GM23338 (cell line): ENCODE measurements at regions not wholly inside any gene's neighbourhood (a gene's known extent, or its start where the extent isn't known, plus 50 kb on each side); places are given as distances from the start of the nearest gene placed in this dataset.

Experiments used
- ATAC-seq: fragments of 200-7000 bp; cut with Tn5 transposase; 3 replicates; pipeline ENCODE4 v1.9.1; 2020
- DNase-seq: peaks from one replicate; pipeline ENCODE4 v3.0.0-alpha.2; 2015; ENCODE audit warnings: low spot score
- H2AFZ ChIP-seq: fragments of 200-600 bp; sonication (generic); 2 replicates; pipeline ENCODE4 v1.8.0; 2016; ENCODE audit warnings: antibody characterized with exemption, mild to moderate bottlenecking, moderate library complexity
- H3F3A ChIP-seq: fragments of 200-600 bp; sonication (generic); replicated peaks from 2 replicates; pipeline ENCODE4 v1.8.0; 2017; ENCODE audit warnings: antibody characterized with exemption, mixed run types, low read depth
- H3K27ac ChIP-seq: fragments of 200-600 bp; sonication (generic); 2 replicates; pipeline ENCODE4 v1.6.1; 2016; ENCODE audit warnings: low read depth
- H3K27me3 ChIP-seq: fragments of 200-600 bp; sonication (generic); 2 replicates; pipeline ENCODE4 v1.8.0; 2016; ENCODE audit warnings: mild to moderate bottlenecking, mixed run types, moderate library complexity; ENCODE audit not compliant: insufficient read depth
- H3K36me3 ChIP-seq: fragments of 200-600 bp; sonication (generic); 2 replicates; pipeline ENCODE4 v1.8.0; 2016; ENCODE audit warnings: mild to moderate bottlenecking; ENCODE audit not compliant: insufficient read depth
- H3K4me1 ChIP-seq: fragments of 200-600 bp; sonication (generic); 2 replicates; pipeline ENCODE4 v1.8.0; 2016; ENCODE audit warnings: mild to moderate bottlenecking, moderate library complexity; ENCODE audit not compliant: insufficient read depth
- H3K4me2 ChIP-seq: fragments of 200-600 bp; sonication (generic); 2 replicates; pipeline ENCODE4 v1.7.1; 2017; ENCODE audit warnings: mixed run types
- H3K4me3 ChIP-seq: fragments of 200-600 bp; sonication (generic); 2 replicates; pipeline ENCODE4 v1.6.1; 2016; ENCODE audit warnings: mixed run types
- H3K79me2 ChIP-seq: fragments of 200-600 bp; sonication (generic); replicated peaks from 2 replicates; pipeline ENCODE4 v1.8.0; 2017; ENCODE audit warnings: mild to moderate bottlenecking; ENCODE audit not compliant: insufficient read depth
- H3K9me2 ChIP-seq: fragments of 200-600 bp; sonication (generic); 2 replicates; pipeline ENCODE4 v1.8.0; 2017; ENCODE audit not compliant: insufficient read depth
- H4K20me1 ChIP-seq: fragments of 200-600 bp; sonication (generic); replicated peaks from 2 replicates; pipeline ENCODE4 v1.8.0; 2017; ENCODE audit warnings: mild to moderate bottlenecking; ENCODE audit not compliant: insufficient read depth
- H3K27ac Mint-ChIP-seq: 2 replicates; pipeline ENCODE4 v1.8.0; 2020; ENCODE audit warnings: inconsistent platforms, mild to moderate bottlenecking, moderate library complexity, mixed read lengths
- H3K27me3 Mint-ChIP-seq: 3 replicates; pipeline ENCODE4 v1.8.0; 2022; ENCODE audit warnings: low read depth, mild to moderate bottlenecking, moderate library complexity, mixed read lengths, inconsistent platforms; ENCODE audit not compliant: insufficient read depth, poor library complexity
- H3K36me3 Mint-ChIP-seq: 3 replicates; pipeline ENCODE4 v1.8.0; 2021; ENCODE audit warnings: low read depth, mild to moderate bottlenecking, inconsistent platforms, moderate library complexity, mixed read lengths
- H3K4me1 Mint-ChIP-seq: 3 replicates; pipeline ENCODE4 v1.8.0; 2020; ENCODE audit warnings: mild to moderate bottlenecking, inconsistent platforms, mixed read lengths
- H3K4me3 Mint-ChIP-seq: 3 replicates; pipeline ENCODE4 v1.8.0; 2021; ENCODE audit warnings: moderate library complexity, mild to moderate bottlenecking, inconsistent platforms, mixed read lengths
- H3K9me3 Mint-ChIP-seq: 3 replicates; pipeline ENCODE4 v1.8.0; 2020; ENCODE audit warnings: moderate library complexity, mild to moderate bottlenecking, inconsistent platforms, mixed read lengths
- CREB1 ChIP-seq: fragments of 250-450 bp; sonication (Bioruptor Pico); IDR thresholded peaks from 2 replicates; pipeline ENCODE4 v1.5.0; 2020; ENCODE audit warnings: low read depth, mild to moderate bottlenecking, moderate library complexity
- CTCF ChIP-seq, 2 experiments: fragments of 200-600 bp in 1 of 2; sonication (generic) in 1 of 2; conservative IDR thresholded peaks; 2 replicates each; pipeline versions ENCODE4 v1.5.1 to v1.6.1; 2016 to 2017; ENCODE audit warnings: antibody characterized with exemption in 2 of 2, low read depth in 2 of 2, mild to moderate bottlenecking in 2 of 2, moderate library complexity in 1 of 2
- ETS1 ChIP-seq: IDR thresholded peaks from 2 replicates; pipeline ENCODE4 v1.6.1; 2016; ENCODE audit warnings: antibody characterized with exemption
- EZH2 ChIP-seq: fragments of 200-600 bp; sonication (generic); IDR thresholded peaks from one replicate; pipeline ENCODE4 v1.8.0; 2017; ENCODE audit warnings: antibody characterized with exemption, mild to moderate bottlenecking, low read depth; ENCODE audit not compliant: unreplicated experiment
- EZH2phosphoT487 ChIP-seq: fragments of 200-600 bp; sonication (generic); IDR thresholded peaks from one replicate; pipeline ENCODE4 v1.8.1; 2018; ENCODE audit warnings: antibody characterized with exemption; ENCODE audit not compliant: unreplicated experiment
- JUNB ChIP-seq: IDR thresholded peaks from one replicate; pipeline ENCODE4 v1.6.1; 2016; ENCODE audit warnings: antibody characterized with exemption; ENCODE audit not compliant: unreplicated experiment
- NANOG ChIP-seq: IDR thresholded peaks from 2 replicates; pipeline ENCODE4 v1.6.1; 2016; ENCODE audit warnings: antibody characterized with exemption, borderline replicate concordance
- POLR2AphosphoS5 ChIP-seq: IDR thresholded peaks from 2 replicates; pipeline ENCODE4 v1.6.1; 2016; ENCODE audit warnings: antibody characterized with exemption, low read depth
- REST ChIP-seq: IDR thresholded peaks from one replicate; pipeline ENCODE4 v1.6.1; 2018; ENCODE audit warnings: antibody characterized with exemption; ENCODE audit not compliant: unreplicated experiment
- STAT1 ChIP-seq: IDR thresholded peaks from one replicate; pipeline ENCODE4 v1.6.1; 2016; ENCODE audit warnings: antibody characterized with exemption; ENCODE audit not compliant: unreplicated experiment
- ZNF114 ChIP-seq: fragments of 250-450 bp; sonication (Bioruptor Pico); IDR thresholded peaks from 2 replicates; pipeline ENCODE4 v1.5.0; 2020; ENCODE audit warnings: mild to moderate bottlenecking, moderate library complexity
- ZNF331 ChIP-seq: fragments of 250-450 bp; sonication (Bioruptor Pico); IDR thresholded peaks from 2 replicates; pipeline ENCODE4 v1.5.0; 2020; ENCODE audit warnings: low read depth, mild to moderate bottlenecking, moderate library complexity
- ZNF462 ChIP-seq: fragments of 250-450 bp; sonication (Bioruptor Pico); IDR thresholded peaks from 2 replicates; pipeline ENCODE4 v1.5.0; 2020; ENCODE audit warnings: mild to moderate bottlenecking, moderate library complexity

GRCh38 chr1:14524826-14525636 is 73.5 kb upstream of the KAZN start:
- no peaks in the 10 kb centered on the region for H3K27me3 ChIP-seq
- peaks cover 4% of the 10 kb centered on the region for H3K27me3 Mint-ChIP-seq
- H3F3A ChIP-seq = no peaks in the 10 kb centered on the region

More at GRCh38 chr1:14524826-14525636, 73.5 kb upstream of the KAZN start:
- ATAC-seq = no peak
- Histone ChIP-seq H4K20me1 (no peaks in the 10 kb centered on the region), H3K4me1 (no peaks in the 10 kb centered on the region), H3K9me2 (0 out of 2 replicates have a peak, but pooled peaks cover 4% of the 10 kb centered on the region), H3K79me2 (no peaks in the 10 kb centered on the region), H3K4me2 (no peak overlapping the region), H3K36me3 (no peaks in the 10 kb centered on the region), H3K4me3 (no peak overlapping the region), H2AFZ (no peak overlapping the region), H3K27ac (no peak overlapping the region)
- Mint-ChIP-seq H3K4me3 (no peak overlapping the region), H3K9me3 (no peaks in the 10 kb centered on the region; the same call in 2 of the 3 replicates), H3K4me1 (no peaks in the 10 kb centered on the region; the same call in 2 of the 3 replicates), H3K27ac (no peak overlapping the region), H3K36me3 (no peaks in the 10 kb centered on the region)
- no peak for TF ChIP-seq EZH2phosphoT487
- no peak for TF ChIP-seq ETS1
- no peak for TF ChIP-seq EZH2
- no peak for TF ChIP-seq REST
- TF ChIP-seq CTCF (conservative IDR thresholded peaks at IDR 0.05; ENCODE audit: low read depth in 2 of 2) = no peak
- TF ChIP-seq POLR2AphosphoS5 = no peak
- no peak for TF ChIP-seq JUNB
- TF ChIP-seq ZNF462 (CRISPR knock-in tag) = no peak
- no peak for TF ChIP-seq ZNF331 (CRISPR knock-in tag)
- no peak for TF ChIP-seq CREB1 (CRISPR knock-in tag)
- no peak for TF ChIP-seq STAT1
- no peak for TF ChIP-seq NANOG
- no peak for TF ChIP-seq ZNF114 (CRISPR knock-in tag)
- DNase-seq = no peak
